ENCODE measurements at regions not wholly inside any gene's neighbourhood (a gene's known extent, or its start where the extent isn't known, plus 50 kb on each side); places are given as distances from the start of the nearest gene placed in this dataset.

DNA sequence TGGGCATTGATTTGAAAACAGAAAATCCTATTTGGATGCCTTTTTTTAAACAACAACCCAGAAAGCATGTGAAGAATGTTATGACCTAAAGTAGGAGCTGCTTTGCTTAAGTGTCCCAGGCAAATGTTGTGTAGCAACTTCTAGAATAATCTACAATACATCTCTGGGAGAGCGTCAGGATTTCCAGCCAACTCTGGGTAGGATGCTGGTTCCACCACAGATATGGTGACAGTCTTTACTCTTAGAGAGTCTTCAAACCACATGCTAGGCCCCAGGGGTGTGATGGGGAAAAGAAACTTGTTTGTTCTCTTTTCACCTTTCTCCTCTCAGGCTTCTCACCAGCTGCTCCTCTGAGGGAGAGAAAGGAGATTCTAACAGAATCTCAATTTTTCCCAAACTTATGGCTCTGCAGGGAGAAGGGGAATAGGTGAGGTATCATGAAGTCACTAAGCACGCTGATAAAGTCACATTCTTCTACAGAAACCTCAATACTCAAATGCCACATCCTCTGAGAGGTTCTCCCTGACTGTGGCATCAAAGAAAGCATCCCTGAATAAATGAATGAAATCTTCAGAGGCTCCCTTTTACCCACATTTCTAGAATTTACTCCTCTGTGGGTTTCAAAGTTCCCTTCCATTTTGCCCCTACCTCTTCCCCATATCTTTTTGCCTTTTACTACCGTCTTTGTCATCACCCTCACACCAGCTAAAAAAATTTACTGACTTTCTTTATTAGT is 171.6 kb upstream of the RAI2 start:
- Histone ChIP-seq H3K4me3 (replicated peaks in 1 of 3; ENCODE audit: insufficient read depth in 1 of 3, low read depth in 2 of 3, low read length in 3 of 3) (no peak overlapping the region), H3K9me3 (ENCODE audit: low read length) (no peaks in the 10 kb centered on the region), H3K9ac (ENCODE audit: insufficient read depth, low read depth, low read length) (no peak overlapping the region), H3K4me1 (ENCODE audit: insufficient read depth, low read length) (no peaks in the 10 kb centered on the region), H3K27ac (ENCODE audit: extremely low read length, insufficient read depth, low read length) (no peak overlapping the region), H3K36me3 (replicated peaks in 1 of 2; ENCODE audit: control insufficient read depth in 1 of 2, insufficient read depth in 2 of 2, low read length in 2 of 2) (no peaks in the 10 kb centered on the region), H3K79me2 (ENCODE audit: insufficient read depth, low read length) (no peaks in the 10 kb centered on the region), H3K4me2 (ENCODE audit: low read depth, low read length) (no peak overlapping the region), H4K20me1 (ENCODE audit: insufficient read depth, low read length) (no peaks in the 10 kb centered on the region), H2AFZ (ENCODE audit: low read length) (no peak overlapping the region), H3K27me3 (ENCODE audit: control insufficient read depth in 1 of 2, insufficient read depth in 2 of 2, low read length in 2 of 2) (0 out of 5 replicates have a peak, but pooled peaks cover 0 to 1% of the 10 kb centered on the region in 2 experiments)
- no peak for ATAC-seq
- FAIRE-seq: no peak
- CTCF ChIA-PET (ENCODE audit: low intra/inter-chr PET ratio, low total read pairs): no interaction called here
- intact Hi-C loops (cut with micrococcal nuclease; ENCODE audit: unreplicated experiment) (no loop called here), in situ Hi-C loops (cut with HindIII; ENCODE audit: extremely low pct_ligation_motif_present, low pct_unique_long_range_greater_than_20kb) (no loop called here)
- TF ChIP-seq SKI (IDR thresholded peaks at IDR 0.05; ENCODE audit: partially characterized antibody): no peak
- TF ChIP-seq KLF16 (CRISPR knock-in tag; IDR thresholded peaks at IDR 0.05): no peak
- no peak for TF ChIP-seq RCOR2 (CRISPR knock-in tag; IDR thresholded peaks at IDR 0.05)
- no peak for TF ChIP-seq ZSCAN31 (CRISPR knock-in tag; IDR thresholded peaks at IDR 0.05; ENCODE audit: low read depth)
- no peak for TF ChIP-seq MATR3 (CRISPR knock-in tag; IDR thresholded peaks at IDR 0.05)
- no peak for TF ChIP-seq NCOA1 (CRISPR knock-in tag; IDR thresholded peaks at IDR 0.05)
- no peak for TF ChIP-seq ZNF343 (CRISPR knock-in tag; IDR thresholded peaks at IDR 0.05)
- TF ChIP-seq MED1 (CRISPR knock-in tag; IDR thresholded peaks at IDR 0.05): no peak
- no peak for TF ChIP-seq RBFOX2 (IDR thresholded peaks at IDR 0.05; ENCODE audit: low read depth, low read length)
- TF ChIP-seq E2F1 (CRISPR knock-in tag; IDR thresholded peaks at IDR 0.05): no peak
- no peak for TF ChIP-seq ZNF530 (CRISPR knock-in tag; IDR thresholded peaks at IDR 0.05; ENCODE audit: low read depth)
- BruUV-seq (replicated peaks): no TSS peak
- POLR2A ChIA-PET: no interaction called here
- WGBS (ENCODE audit: low lambda C conversion rate): 0% methylated on average over 2 of the region's 3 CpGs
- DNase-seq (ENCODE audit: low spot score): no peak
